A673 (cell line): ENCODE measurements at regions not wholly inside any gene's neighbourhood (a gene's known extent, or its start where the extent isn't known, plus 50 kb on each side); places are given as distances from the start of the nearest gene placed in this dataset.

Experiments
- CTCF ChIP-seq: fragments of 300-800, 200-600 bp; sonication (generic); conservative IDR thresholded peaks from 2 replicates; pipeline ENCODE4 v1.5.1; 2017; ENCODE audit warnings: low read depth, mild to moderate bottlenecking, antibody characterized with exemption, low read length, moderate library complexity, mixed read lengths
- EZH2 ChIP-seq: fragments of 200-600 bp; sonication (generic); IDR thresholded peaks from 2 replicates; pipeline ENCODE4 v1.6.1; 2017; ENCODE audit warnings: borderline replicate concordance, low read depth, mild to moderate bottlenecking, mixed read lengths, antibody characterized with exemption, low read length; ENCODE audit not compliant: poor library complexity, severe bottlenecking

- no peak for TF ChIP-seq CTCF
- no peak for TF ChIP-seq EZH2
Measured at GRCh38 chr13:34513526-34513925, 428.5 kb upstream of the NBEA start.
